GM03348 (cell line): ENCODE measurements at regions not wholly inside any gene's neighbourhood (a gene's known extent, or its start where the extent isn't known, plus 50 kb on each side); places are given as distances from the start of the nearest gene placed in this dataset.

ENCODE experiments used
- DNase-seq: peaks from one replicate; pipeline ENCODE4 v3.0.0; 2012; ENCODE audit warnings: low spot score

- DNase-seq = no peak
Measured at GRCh38 chr3:176554791-176555654, 642.3 kb downstream of the TBL1XR1 start.

GRCh38 chr3:176554264-176554663, 643.0 kb downstream of the TBL1XR1 start:
- no peak for DNase-seq

GRCh38 chr3:176526942-176527341, 670.3 kb downstream of the TBL1XR1 start:
- DNase-seq = no peak

GRCh38 chr3:176526225-176526624, 671.1 kb downstream of the TBL1XR1 start:
- no peak for DNase-seq

GRCh38 chr3:176523114-176523513, 674.2 kb downstream of the TBL1XR1 start:
- DNase-seq = no peak

GRCh38 chr3:176522436-176522835, 674.8 kb downstream of the TBL1XR1 start:
- no peak for DNase-seq

GRCh38 chr3:176521531-176522175, 675.6 kb downstream of the TBL1XR1 start:
- DNase-seq = peak; percentile 50

GRCh38 chr3:176514297-176514696, 683.0 kb downstream of the TBL1XR1 start:
- peak; percentile 48 for DNase-seq

- no peak for DNase-seq
Measured at GRCh38 chr3:176513604-176514003, 683.7 kb downstream of the TBL1XR1 start.

GRCh38 chr3:176512037-176512436, 685.2 kb downstream of the TBL1XR1 start:
- no peak for DNase-seq

- no peak for DNase-seq
Measured at GRCh38 chr3:176510097-176510496, 687.2 kb downstream of the TBL1XR1 start.

- DNase-seq = no peak
Measured at GRCh38 chr3:176505878-176506621, 691.2 kb downstream of the TBL1XR1 start.

- no peak for DNase-seq
Measured at GRCh38 chr3:176491084-176491483, 706.2 kb downstream of the TBL1XR1 start.

GRCh38 chr3:176490357-176490756, 706.9 kb downstream of the TBL1XR1 start:
- DNase-seq = no peak

- DNase-seq = no peak
Measured at GRCh38 chr3:176479248-176479647, 718.0 kb downstream of the TBL1XR1 start.

GRCh38 chr3:176469694-176470205, 727.5 kb downstream of the TBL1XR1 start:
- no peak for DNase-seq

- no peak for DNase-seq
Measured at GRCh38 chr3:176463610-176464009, 733.7 kb downstream of the TBL1XR1 start.

- DNase-seq = no peak
Measured at GRCh38 chr3:176447369-176447768, 749.9 kb downstream of the TBL1XR1 start.

- no peak for DNase-seq
Measured at GRCh38 chr3:176442326-176442725, 755.0 kb downstream of the TBL1XR1 start.

- DNase-seq = no peak
Measured at GRCh38 chr3:176439729-176440128, 757.6 kb downstream of the TBL1XR1 start.

- DNase-seq = no peak
Measured at GRCh38 chr3:176431991-176432390, 765.3 kb downstream of the TBL1XR1 start.

GRCh38 chr3:176431038-176431418, 766.3 kb downstream of the TBL1XR1 start:
- DNase-seq = no peak
